Daoy (cell line): ENCODE measurements at regions not wholly inside any gene's neighbourhood (a gene's known extent, or its start where the extent isn't known, plus 50 kb on each side); places are given as distances from the start of the nearest gene placed in this dataset.
A peak's percentile ranks its signal among the peaks of the same experiment; 100 is the strongest.

Experiments used
- DNase-seq: peaks from one replicate; pipeline ENCODE4 v3.0.0-alpha.2; 2015; ENCODE audit warnings: low read depth

DNA sequence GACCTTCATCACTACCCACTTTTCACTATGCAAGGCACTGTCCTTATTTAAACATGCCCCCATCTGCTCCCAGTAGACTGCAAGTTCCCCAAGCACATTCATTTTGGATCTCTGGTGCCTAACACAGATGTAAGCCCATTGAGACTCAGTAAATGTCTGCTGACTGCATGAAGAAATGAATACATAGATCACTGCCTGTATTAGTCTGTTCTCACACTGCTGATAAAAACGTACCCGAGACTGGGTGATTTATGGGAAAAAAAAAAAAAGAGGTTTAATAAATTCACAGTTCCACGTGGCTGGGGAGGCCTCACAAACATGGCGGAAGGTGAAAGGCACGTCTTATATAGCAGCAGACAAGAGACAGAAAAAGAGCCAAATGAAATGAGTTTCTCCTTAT lies 204.9 kb downstream of the ATG4C start:
- no peak for DNase-seq

DNA sequence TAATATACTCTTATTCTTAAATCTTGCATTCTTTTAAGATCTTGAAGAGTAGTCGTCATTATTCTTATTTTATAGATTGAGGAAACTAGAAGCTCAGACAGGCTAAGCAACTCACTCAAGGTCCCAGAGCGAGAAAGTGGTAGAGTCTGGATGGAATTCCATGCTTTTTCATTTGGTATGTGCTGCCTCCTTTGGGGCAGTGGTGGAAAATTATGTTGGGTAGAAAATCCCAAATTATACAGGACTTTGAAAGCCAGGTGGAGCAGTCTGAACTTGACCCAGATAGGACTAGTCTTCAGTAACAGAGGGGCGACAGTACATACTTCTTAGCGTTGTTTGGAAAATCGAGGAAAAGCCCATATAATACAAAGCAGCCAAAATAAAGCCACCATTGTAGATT lies 205.6 kb downstream of the ATG4C start:
- no peak for DNase-seq

DNA sequence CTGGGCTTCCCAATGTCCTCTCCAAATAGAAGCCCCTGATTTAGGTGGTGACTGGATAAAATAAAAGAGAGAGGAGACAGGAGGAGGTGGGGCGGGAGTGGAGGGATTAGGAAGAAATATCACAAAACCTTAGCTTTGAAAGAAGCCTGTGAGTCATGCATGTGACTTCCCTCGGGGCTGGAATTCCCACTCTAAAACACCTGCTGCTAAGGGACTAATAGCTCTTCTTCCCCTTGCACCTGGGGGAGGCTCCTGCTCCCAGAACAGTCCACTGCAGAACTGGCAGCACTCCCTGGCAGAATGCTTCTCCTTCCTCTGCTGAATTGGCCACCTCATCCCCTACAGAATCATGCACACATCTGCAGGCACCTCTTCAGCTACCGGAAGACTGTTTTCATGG lies 207.2 kb downstream of the ATG4C start:
- DNase-seq, result no peak

DNA sequence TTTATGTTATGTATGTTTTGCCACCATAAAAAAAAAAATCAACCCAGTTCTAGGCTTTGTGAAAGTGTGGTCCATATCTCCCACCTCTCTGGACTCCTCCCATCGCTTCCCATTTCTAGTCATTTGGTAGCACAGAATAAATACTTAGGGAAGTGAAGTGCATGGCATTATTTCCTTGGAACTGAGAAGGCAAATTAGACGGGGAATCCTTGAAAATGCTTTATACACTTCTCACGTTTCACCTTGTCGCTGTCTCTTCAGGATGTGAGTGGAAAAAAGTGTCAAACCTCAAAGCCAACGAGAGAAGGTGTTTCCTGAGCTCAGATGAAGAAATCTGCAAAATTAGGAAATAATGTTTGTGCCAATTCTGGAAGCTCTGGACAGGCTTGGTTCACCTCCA lies 209.9 kb downstream of the ATG4C start:
- DNase-seq, result no peak

DNA sequence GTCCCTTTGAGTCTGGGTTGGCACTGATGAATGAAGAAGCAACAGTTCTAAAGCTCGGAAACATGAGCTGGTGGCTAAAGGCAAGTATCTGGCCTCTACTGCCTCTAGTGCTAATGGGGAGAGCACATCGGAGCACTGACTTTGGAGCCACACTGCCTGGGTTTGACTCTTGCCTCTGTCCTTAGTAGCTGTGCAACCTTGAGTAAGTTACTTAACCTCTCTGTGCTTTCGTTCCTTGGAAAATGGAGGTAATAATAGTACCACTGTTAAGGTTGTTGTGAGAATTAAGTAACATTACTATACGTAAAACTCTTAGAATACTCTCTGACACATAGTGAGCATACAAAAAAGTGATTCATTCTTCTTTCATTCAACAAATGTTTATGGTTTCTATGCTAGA lies 211.2 kb downstream of the ATG4C start:
- DNase-seq, result no peak

DNA sequence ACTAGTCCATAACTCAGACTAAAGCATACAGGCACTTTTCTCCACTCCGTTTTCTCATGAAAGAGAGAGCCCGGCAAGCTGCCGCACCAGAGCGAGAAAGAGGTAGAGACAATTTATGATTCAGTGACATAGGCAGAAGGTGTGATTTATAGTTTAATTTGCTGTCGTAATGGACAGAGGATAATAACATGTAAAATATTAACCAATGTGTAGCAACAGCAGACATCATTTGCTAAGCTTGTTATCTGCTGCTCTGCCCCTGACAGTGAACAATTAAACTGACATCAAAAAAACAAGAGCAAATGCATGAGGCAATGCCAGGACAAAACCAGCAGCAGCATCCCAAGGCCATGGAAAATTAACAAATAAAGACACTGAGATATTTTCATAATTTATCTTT lies 214.0 kb downstream of the ATG4C start:
- no peak for DNase-seq

DNA sequence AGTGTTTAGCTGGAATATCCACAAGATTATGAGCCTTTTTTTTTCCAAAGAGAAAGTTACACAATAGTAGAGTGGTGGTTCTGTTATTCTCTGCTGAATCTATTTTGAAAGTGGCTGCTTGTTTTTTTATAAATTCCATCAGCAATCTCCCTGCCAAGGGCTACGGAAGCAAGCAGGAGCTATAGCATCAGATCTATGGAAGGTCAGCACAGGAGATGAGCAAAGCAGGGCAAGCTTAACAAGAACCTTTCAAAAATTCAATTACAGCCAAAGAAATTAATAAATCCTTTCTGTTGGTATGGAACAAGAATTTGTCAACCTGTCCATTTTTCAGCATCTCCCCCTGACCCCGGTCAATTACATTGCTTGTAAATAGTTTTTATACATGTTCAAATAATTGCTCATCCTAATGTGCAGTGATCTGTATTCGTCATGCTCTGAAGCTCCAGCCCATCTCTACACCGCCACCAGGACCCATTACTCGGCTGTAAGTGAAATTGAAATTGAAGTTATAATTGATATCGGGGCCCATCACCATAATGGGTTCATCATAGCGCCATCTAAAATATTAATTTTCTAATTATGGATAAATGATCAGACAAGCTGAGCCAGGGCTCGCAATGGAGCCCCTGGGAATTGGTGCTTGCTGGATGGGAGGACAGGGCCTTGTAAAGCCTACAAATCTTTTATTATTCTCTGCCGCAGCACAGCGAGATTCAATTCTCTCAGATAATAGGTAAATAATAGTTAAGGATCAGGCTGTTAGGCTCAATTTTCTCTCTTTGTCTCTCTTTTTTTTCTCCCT lies 215.1 kb downstream of the ATG4C start:
- DNase-seq, result no peak

DNA sequence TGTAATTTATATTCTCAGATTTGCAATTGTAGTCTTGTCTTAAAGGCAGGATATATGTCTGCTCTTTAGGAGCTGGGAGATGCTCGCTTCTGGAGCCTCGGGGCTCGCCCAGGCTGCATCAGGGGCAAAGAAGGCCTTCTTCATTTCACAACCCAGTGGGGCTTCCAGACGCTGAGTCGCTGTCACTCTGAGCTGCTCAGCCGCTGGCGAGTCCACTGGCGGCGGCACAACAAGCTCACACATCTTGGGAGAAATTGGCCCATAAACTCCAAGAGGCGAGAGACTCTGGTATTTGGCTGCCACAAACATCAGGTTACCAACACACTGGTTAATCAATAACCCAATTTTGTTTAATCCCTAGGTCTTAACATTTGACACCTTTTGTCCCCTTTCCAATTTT lies 216.6 kb downstream of the ATG4C start:
- no peak for DNase-seq

DNA sequence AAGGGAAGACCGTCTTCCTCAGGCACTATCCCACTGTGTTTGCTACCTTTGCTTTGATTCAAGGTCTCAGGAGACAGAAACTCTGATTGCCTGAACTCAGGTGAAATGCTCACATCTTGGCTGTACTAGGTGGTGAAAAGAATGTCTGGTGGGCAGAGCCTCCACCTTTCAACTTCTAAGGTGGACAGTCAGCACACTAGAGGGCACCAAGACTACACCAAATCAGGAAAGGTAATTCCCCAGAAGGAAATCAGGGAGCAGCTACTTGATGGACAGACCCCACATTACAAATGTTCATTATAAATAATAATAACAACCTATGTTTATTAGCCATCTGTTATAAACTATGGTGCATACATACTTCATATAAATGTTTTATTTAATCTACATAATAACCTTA lies 220.9 kb downstream of the ATG4C start:
- DNase-seq, result peak; percentile 29

DNA sequence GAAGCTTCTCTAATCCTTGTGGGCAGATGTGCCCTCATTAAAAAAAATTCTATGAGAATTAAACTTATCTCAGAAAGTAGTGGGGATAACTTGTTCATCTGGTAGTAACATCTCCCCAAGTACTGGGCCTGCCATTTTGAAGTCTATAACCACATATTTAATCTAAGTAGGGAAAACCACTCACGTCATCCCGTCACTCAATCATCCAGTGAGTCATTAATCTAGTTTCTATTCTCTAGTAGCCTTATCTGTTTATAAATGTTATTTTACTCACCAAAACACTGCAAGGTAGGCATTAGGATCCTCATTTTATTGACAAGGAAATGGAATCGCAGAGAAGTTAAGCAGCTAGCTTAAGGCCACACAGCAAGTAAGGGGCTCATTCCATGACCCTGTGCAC lies 221.9 kb downstream of the ATG4C start:
- DNase-seq, result no peak

DNA sequence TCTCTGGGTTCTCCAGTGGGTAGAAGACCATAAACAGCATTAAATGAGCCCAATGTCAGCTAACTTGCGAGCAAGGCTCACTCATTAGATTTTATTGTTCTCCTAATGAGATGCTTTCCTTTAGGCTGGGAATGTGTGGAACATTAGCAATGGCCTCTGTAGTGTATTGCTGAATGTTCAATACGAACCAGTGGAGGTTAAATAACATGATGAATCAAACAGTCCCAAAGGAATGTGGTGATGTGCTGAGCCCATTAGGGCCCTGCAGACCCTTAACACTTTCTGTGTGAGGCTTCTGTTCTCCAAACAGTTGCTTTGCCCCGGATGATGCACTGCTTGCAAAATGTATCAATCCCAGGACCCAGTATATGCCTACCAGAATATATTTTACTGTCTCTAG lies 225.5 kb downstream of the ATG4C start:
- no peak for DNase-seq

DNA sequence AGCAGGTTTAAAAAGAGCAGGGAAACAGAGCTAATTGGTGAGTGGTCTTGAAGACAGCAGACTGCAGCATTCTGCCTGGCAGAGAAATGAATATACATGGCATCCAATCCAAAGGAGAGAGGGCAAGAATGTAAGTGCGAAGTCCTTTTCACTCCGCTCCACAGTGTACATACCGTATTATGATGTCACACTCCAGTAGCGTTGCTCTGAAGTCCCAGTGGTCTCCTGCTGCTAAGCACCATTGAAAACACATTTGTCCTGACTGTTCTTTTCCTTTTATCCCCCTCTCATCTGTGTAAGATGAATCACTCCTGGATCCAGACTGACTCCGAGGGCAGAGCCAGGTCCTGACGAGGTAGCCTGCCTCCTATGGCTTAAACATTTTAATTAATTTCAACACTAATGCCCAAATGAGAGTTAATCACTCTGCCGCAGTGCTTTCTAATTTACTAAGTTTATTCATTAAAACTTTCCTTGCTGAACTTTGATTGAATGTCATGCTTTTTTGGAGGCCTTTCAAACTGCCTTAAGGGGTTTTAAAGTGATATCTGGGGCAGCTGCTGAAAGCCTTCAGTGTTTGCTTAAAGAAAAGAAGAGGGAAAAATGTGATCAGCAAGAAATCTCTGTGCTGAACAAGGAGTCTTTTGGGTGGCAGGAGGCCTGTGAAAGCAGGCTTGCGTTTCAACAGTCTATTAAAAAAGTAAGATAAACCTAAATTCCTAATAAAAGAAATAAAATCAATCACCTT lies 227.2 kb downstream of the ATG4C start:
- DNase-seq, result no peak

DNA sequence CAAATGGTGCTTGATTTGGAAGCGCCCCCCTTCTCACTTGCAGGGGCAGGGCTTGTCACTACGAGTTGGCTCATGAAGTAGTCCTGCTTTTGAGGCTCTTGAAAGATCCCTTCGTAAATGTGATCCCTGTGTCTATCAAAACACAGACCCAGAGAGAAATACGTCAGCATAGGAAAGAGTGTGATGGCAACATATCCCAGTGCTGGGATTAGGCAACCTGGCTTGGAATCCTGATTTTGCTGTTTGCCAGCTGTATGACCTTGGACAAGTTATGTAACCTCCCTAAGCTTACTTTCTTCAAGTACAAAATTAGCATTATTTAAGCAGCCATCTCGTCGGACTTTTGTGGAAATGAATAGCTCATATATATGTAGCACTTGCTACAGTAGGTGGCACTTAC lies 228.4 kb downstream of the ATG4C start:
- DNase-seq, result no peak

DNA sequence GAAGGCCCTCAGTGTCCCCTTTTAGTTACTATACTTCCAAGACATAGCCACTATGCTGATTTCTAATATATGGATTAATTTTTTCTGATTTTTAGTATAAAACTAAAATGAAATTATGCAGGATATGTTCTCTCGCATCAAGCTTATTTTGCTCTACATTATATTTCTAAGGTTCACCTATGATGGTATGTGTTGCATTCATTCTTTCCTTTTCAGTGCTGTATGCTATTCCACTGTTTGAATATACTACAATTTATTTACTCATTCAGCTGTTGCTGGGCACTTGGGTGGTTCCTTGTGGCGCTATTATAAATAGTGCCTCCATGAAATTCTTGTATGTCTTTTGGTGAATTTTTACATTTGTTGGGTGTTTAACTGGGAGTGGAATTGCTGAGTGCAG lies 230.3 kb downstream of the ATG4C start:
- no peak for DNase-seq

DNA sequence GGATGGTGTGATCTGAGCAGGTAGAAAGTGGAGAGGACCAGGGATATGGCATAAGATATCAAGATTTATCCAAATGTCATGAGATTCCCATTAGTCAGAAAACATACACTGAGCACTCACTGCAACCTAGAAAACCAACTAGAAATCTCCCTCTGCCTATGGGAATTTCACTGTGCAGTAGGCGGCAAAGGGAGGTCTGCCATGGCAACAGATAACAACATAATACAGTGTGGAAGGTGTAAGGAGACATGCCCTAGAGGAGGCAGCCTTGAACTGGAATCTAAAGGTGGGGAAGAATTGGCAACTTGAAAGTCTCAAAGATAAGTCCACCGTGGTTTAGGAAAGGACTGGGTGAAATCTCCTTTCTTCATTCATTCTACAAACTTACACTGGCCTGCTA lies 238.4 kb downstream of the ATG4C start:
- DNase-seq, result no peak

DNA sequence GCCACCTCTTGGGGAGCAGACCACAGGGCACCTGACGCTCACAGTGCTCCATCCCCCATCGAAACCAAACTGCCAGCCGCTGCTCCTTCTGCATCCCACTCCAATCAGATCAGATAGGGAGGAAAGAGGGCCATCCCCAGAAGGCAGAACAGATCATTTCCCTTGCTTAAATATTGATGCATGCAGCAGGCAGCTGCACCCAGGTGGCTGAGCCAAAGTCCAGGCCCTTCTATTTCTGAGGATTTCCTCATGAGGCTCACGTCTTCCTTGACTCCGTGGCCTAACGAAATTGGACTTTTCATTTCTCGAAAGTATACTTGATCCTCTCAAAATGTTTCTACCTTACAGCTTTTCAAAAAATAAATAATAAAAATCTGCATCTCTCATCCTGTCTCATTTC lies 239.2 kb downstream of the ATG4C start:
- no peak for DNase-seq

DNA sequence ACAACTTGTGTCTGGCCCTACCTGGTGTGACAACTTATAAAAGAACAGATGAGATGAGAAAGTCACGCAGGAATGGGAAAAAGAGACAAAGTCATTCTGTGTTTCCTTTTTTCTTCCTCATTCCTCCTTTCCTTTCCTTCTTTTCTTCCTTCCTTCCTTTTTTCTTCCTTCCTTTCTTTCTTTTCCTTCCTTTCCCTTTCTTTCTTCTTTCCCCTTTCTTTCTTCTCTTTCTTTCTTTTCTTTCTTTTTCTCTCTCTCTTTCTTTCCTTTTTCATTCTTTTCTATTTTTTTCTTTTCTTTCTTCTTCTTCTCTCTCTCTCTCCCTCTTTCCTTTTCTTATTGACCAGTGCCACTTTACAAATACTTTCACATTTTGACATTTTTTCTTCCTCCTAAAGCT lies 239.7 kb downstream of the ATG4C start:
- no peak for DNase-seq

DNA sequence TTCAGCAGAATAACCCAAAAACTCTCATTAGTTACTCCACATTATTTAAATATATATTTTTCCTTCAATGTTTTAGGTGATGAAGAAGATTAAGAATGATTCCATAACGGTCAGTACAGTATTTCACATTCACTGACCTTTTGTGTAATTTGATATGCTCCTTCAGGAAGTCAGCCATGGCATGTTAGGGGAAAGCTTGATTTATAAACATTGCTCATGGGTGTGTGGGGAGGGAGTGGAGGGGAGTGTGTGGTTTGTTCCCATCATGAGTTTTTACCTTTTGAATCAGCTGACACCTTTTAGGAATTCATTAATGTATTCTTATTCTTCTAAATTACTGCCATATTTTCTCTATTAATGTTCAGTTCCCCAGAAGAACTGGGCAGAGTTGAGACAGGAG lies 240.2 kb downstream of the ATG4C start:
- peak; percentile 19 for DNase-seq

DNA sequence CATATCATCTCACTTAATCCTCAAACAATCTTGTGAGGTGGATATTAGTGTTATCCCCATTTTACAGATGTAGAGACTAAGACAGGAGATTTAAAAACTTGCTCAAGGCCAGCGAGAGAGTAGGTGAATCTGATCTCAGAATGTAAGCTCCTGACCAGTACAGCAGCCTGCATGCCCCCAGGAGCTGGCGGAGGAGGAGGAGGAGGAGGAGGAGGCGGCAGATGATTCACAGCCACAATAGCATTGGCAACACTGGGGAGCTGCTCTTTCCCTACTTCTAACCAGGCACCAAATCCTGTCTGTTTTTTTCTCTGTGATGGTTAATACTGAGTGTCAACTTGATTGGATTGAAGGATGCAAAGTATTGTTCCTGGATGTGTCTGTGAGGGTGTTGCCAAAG lies 243.2 kb downstream of the ATG4C start:
- peak; percentile 55 for DNase-seq

DNA sequence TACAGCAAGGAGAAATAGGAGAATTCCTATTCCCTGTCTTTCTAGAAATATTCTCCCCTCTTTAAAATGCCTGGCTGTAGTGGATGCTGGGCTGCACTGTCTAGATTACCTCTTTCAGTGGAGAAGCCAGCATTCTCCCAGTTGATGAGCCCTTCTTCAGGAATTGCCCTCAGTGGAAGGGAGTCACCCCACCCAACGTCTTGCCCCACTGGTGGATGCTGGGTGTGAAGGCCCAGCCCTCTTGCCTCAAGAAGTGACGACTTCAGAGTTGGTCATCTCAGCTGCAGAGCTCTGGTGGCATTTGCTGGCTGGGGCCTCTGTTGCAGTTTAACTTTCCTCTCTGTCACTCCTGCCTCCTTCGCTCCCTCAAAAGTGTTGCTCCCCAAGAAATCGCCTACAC lies 248.2 kb downstream of the ATG4C start:
- DNase-seq, result no peak

DNA sequence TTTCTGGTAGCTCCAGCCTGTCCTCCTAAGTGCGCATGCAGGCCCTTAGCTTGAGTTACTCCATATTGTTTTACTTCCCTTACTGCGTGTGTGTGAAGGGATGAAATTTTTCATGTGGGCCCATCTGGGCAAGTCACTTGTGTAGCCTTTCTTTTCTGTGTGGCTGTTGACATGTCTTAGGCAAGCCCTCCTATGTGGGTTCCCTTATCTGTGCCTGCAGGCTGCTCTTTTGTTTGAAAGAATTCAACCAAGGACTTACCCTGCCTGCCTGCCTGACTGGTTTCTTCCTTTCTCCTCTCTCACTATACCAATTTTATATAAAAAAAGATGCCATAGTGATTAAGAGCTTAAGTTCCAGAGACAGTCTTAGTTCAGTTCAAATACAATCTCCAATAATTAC lies 249.3 kb downstream of the ATG4C start:
- DNase-seq, result no peak

DNA sequence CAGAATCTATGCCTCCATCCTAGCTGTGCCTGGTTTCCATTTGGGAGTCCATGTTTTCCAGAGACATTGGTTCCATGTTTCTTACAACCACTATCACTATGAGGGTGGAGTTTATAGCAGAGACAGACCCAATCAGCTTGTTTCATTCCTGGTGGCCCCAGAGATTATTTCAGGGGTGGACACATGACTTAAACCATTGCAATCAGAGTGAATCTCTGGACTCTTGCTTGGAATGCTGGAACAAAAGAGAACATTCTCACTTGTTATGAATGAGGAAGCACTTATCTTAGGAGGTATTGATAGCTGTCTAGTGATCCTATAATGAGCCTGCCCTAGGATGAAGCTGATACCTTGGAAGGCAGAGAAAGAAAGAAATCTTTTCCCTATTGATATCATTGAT lies 250.3 kb downstream of the ATG4C start:
- no peak for DNase-seq

DNA sequence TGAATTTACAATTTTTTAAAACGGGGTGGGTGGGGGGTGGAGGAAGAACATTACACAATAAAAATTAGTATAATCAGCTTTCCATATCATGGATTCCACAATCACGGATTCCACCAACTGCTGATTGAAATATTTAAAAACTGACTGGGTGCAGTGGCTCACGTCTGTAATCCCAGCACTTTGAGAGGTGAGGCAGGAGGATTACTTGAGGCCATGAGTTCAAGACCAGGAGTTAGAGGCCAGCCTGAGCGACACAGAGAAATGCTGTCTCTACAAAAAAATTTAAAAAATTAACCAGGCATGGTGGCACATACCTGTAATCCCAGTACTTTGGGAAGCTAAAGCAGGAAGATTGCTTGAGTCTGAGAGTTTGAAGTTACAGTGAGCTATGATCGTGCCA lies 254.7 kb downstream of the ATG4C start:
- DNase-seq, result no peak

DNA sequence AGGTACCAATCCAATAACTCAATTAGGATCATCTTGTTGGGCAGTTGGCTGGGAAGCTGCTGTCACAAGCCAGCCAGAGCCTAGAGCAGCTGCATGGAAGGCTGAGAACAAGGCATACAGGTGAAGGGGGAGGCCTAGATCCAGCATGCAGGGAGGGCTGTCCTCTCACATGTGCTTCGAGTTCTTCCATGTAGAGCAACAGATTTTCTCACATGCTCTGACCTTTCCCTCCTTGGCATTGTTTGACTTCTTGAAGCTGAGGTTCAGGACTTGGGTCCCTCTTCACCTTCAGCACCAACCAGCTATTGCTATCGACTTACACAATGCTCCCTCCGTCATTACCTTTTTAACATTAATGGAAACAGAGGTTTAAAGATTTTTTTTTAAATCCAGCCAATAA lies 257.7 kb downstream of the ATG4C start:
- DNase-seq, result no peak
